BLaER1 treated with 17β-estradiol and CSF1 and Interleukin-3, amounts not matched to agents 10 nM and 100 nM (cell line): ENCODE measurements at regions not wholly inside any gene's neighbourhood (a gene's known extent, or its start where the extent isn't known, plus 50 kb on each side); places are given as distances from the start of the nearest gene placed in this dataset.
"Not testable (repeated sequence)": the region's sequence is repeated elsewhere in the genome, so short reads cannot be mapped to it uniquely, and the experiment has no call there.

Experiments used
- H3K27ac ChIP-seq, 11 experiments: shearing (Covaris generic); formaldehyde crosslinking; 2 replicates each; pipeline ENCODE4 v1.8.1; 2022
- H3K27me3 ChIP-seq, 11 experiments: shearing (Covaris generic); formaldehyde crosslinking; 2 replicates each; pipeline ENCODE4 v1.8.1; 2022
- H3K36me3 ChIP-seq, 11 experiments: shearing (Covaris generic); formaldehyde crosslinking; 2 replicates each; pipeline ENCODE4 v1.8.1; 2022
- H3K4me1 ChIP-seq, 10 experiments: shearing (Covaris generic); formaldehyde crosslinking; 2 replicates each; pipeline ENCODE4 v1.8.1; 2022
- H3K4me2 ChIP-seq, 11 experiments: shearing (Covaris generic); formaldehyde crosslinking; 2 replicates each; pipeline ENCODE4 v1.8.1; 2022
- H3K4me3 ChIP-seq, 10 experiments: shearing (Covaris generic); formaldehyde crosslinking; 2 replicates each; pipeline ENCODE4 v1.8.1; 2022
- H3K9ac ChIP-seq, 11 experiments: shearing (Covaris generic); formaldehyde crosslinking; 2 replicates each; pipeline ENCODE4 v1.8.1; 2022
- H3K9me3 ChIP-seq, 11 experiments: shearing (Covaris generic); formaldehyde crosslinking; replicated peaks in 1 of 11; 2 replicates each; pipeline ENCODE4 v1.8.1; 2022
- H4K20me1 ChIP-seq, 11 experiments: shearing (Covaris generic); formaldehyde crosslinking; 2 replicates each; pipeline ENCODE4 v1.8.1; 2022
- Cebpa-rat ChIP-seq, 11 experiments: shearing (Covaris generic); IDR thresholded peaks; 2 replicates each; pipeline ENCODE4 v1.8.1; 2022

- H3K4me2 ChIP-seq, H4K20me1 ChIP-seq, H3K4me3 ChIP-seq, H3K36me3 ChIP-seq, H3K27ac ChIP-seq, H3K4me1 ChIP-seq, H3K9me3 ChIP-seq, H3K9ac ChIP-seq, H3K27me3 ChIP-seq: not testable (repeated sequence)
Observed at GRCh38 chr1:78203410-78203982, 157.7 kb downstream of the GIPC2 start.

DNA sequence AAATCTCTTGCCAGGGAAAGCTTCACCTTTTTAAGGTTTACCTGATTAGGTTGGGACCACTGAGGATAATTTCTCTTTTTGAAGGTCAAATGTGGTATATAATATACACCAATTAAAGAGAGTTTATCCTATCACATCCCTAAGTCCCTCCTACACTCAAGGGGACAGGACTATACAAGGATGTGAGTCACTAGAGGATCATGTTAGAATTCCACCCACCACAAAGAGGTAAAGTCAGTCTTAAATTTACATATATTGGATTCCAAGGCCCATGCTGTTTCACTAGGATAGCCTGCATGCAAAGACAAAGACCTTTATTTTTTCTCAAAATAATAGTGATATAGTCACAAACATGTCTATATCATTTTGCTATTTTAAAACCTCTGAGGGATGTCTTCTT, 164.4 kb downstream of the GIPC2 start:
- Histone ChIP-seq H3K27ac (no peak overlapping the region), H3K4me3 (no peak overlapping the region), H3K9me3 (peaks cover 7 to 26% (median 12%) of the 10 kb centered on the region in 11 experiments; a peak in 13 of 22 replicates), H3K4me1 (no peaks in the 10 kb centered on the region), H4K20me1 (no peaks in the 10 kb centered on the region), H3K4me2 (no peak overlapping the region), H3K9ac (no peak overlapping the region), H3K36me3 (no peaks in the 10 kb centered on the region), H3K27me3 (no peaks in the 10 kb centered on the region)
- TF ChIP-seq Cebpa-rat (IDR thresholded peaks at IDR 0.05), result no peak

GRCh38 chr1:78211483-78212092, 165.8 kb downstream of the GIPC2 start:
- no peaks in the 10 kb centered on the region for H3K4me1 ChIP-seq
- no peak for TF ChIP-seq Cebpa-rat (IDR thresholded peaks at IDR 0.05)
- no peak overlapping the region for H3K4me2 ChIP-seq
- no peak overlapping the region for H3K9ac ChIP-seq
- H3K27me3 ChIP-seq, result no peaks in the 10 kb centered on the region
- no peaks in the 10 kb centered on the region for H3K36me3 ChIP-seq
- H3K9me3 ChIP-seq, result peaks cover 7 to 26% (median 12%) of the 10 kb centered on the region in 11 experiments; a peak in 13 of 22 replicates
- H3K27ac ChIP-seq, result no peak overlapping the region
- H4K20me1 ChIP-seq, result no peaks in the 10 kb centered on the region
- H3K4me3 ChIP-seq, result no peak overlapping the region

GRCh38 chr1:78214334-78214733, 168.6 kb downstream of the GIPC2 start:
- Histone ChIP-seq H3K9me3 (peaks cover 7 to 26% (median 12%) of the 10 kb centered on the region in 11 experiments; a peak in 13 of 22 replicates), H3K9ac (no peak overlapping the region), H4K20me1 (no peaks in the 10 kb centered on the region), H3K4me1 (no peaks in the 10 kb centered on the region), H3K27me3 (no peaks in the 10 kb centered on the region), H3K4me3 (no peak overlapping the region), H3K36me3 (no peaks in the 10 kb centered on the region), H3K4me2 (no peak overlapping the region), H3K27ac (no peak overlapping the region)
- no peak for TF ChIP-seq Cebpa-rat (IDR thresholded peaks at IDR 0.05)

- H3K9ac ChIP-seq, result no peak overlapping the region
- H3K4me2 ChIP-seq, result no peak overlapping the region
- TF ChIP-seq Cebpa-rat (IDR thresholded peaks at IDR 0.05), result no peak
- no peaks in the 10 kb centered on the region for H3K27me3 ChIP-seq
- H4K20me1 ChIP-seq, result no peaks in the 10 kb centered on the region
- no peak overlapping the region for H3K27ac ChIP-seq
- peaks cover 7 to 13% (median 10%) of the 10 kb centered on the region in 11 experiments; a peak in 20 of 22 replicates for H3K9me3 ChIP-seq
- H3K4me3 ChIP-seq, result no peak overlapping the region
- no peaks in the 10 kb centered on the region for H3K36me3 ChIP-seq
- no peaks in the 10 kb centered on the region for H3K4me1 ChIP-seq
Observed at GRCh38 chr1:78222225-78222959, 176.6 kb downstream of the GIPC2 start.

DNA sequence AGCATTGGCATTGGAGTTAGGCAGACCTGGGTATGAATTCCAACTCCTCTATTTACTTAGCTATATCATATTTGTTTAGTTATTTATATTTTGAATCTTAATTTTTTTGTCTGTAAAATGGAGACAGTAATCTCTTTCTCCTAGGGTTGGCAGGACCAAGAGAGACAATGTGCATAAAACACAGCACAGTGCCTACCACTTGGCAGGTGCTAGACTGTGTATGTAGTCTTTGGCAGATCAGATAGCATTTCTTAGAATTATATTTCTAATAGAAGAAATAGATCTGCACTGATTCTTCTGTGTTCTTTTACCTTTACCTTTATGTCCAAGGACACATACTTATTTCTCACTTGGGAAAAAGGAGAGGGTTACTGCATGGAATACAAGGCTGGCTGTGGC, 177.2 kb downstream of the GIPC2 start:
- no peak for TF ChIP-seq Cebpa-rat (IDR thresholded peaks at IDR 0.05)
- H3K36me3 ChIP-seq, result no peaks in the 10 kb centered on the region
- H3K9me3 ChIP-seq, result peaks cover 9 to 19% (median 13%) of the 10 kb centered on the region in 11 experiments; a peak in 20 of 22 replicates
- H3K4me3 ChIP-seq, result no peak overlapping the region
- H3K4me1 ChIP-seq, result no peaks in the 10 kb centered on the region
- no peak overlapping the region for H3K9ac ChIP-seq
- H3K27me3 ChIP-seq, result no peaks in the 10 kb centered on the region
- no peaks in the 10 kb centered on the region for H4K20me1 ChIP-seq
- no peak overlapping the region for H3K4me2 ChIP-seq
- H3K27ac ChIP-seq, result no peak overlapping the region

DNA sequence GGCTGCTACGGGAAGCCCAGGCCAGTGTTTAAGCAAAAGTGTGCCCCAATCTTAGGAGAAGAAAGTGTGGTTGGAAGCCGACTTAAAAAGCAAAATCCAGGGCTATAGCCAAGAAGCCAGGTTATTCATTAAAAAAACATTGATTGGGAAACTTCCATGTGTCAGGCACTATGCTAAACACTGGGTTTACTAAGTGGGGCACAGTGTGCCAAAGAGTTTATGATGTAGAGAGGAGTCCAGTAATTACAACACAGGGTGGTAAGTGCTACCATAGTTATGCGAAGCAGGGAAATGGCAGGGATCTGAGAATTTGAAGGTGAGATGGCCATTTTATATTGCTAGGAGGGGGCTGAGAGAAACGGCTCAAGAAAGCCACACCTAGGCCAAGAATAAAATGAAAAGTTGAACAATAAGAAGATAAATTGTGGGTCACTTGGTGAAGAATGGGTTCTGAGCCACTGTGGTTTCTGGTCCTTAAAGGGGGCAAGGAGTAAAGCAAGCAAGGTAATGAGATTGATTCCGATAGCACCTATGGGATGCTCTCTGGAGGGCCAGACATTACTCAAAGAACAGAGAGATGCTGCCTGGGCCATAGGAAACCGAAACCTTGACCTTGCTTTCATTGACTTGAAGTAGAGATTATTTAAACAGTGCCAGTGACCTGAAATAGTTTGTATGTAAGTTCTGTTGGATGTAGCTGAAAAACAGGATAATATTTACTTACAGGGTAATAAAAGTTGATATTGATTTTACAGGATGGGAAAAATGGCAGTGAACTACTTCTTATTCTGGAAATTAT, 177.8 kb downstream of the GIPC2 start:
- H3K4me2 ChIP-seq, result no peak overlapping the region

GRCh38 chr1:78224246-78224785, 178.6 kb downstream of the GIPC2 start:
- Histone ChIP-seq H3K27me3 (no peaks in the 10 kb centered on the region), H3K36me3 (no peaks in the 10 kb centered on the region), H3K9me3 (peaks cover 9 to 19% (median 13%) of the 10 kb centered on the region in 11 experiments; a peak in 20 of 22 replicates), H3K9ac (no peak overlapping the region), H4K20me1 (no peaks in the 10 kb centered on the region), H3K4me1 (no peaks in the 10 kb centered on the region), H3K27ac (no peak overlapping the region), H3K4me3 (no peak overlapping the region), H3K4me2 (no peak overlapping the region)
- no peak for TF ChIP-seq Cebpa-rat (IDR thresholded peaks at IDR 0.05)

More for the DNA sequence above, 177.8 kb downstream of the GIPC2 start:
- no peak for TF ChIP-seq Cebpa-rat (IDR thresholded peaks at IDR 0.05)
- no peaks in the 10 kb centered on the region for H3K27me3 ChIP-seq
- H4K20me1 ChIP-seq, result no peaks in the 10 kb centered on the region
- H3K27ac ChIP-seq, result no peak overlapping the region
- no peaks in the 10 kb centered on the region for H3K4me1 ChIP-seq
- H3K9me3 ChIP-seq, result peaks cover 9 to 19% (median 13%) of the 10 kb centered on the region in 11 experiments; a peak in 20 of 22 replicates
- H3K36me3 ChIP-seq, result no peaks in the 10 kb centered on the region
- H3K4me3 ChIP-seq, result no peak overlapping the region
- no peak overlapping the region for H3K9ac ChIP-seq
